HL-60 (cell line): ENCODE measurements at regions not wholly inside any gene's neighbourhood (a gene's known extent, or its start where the extent isn't known, plus 50 kb on each side); places are given as distances from the start of the nearest gene placed in this dataset.

ENCODE experiments used
- CTCF ChIP-seq: IDR thresholded peaks from one replicate; pipeline ENCODE4 v1.5.1; 2011; ENCODE audit warnings: low read length, control low read depth, inconsistent platforms; ENCODE audit not compliant: insufficient read depth
- POLR2AphosphoS5 ChIP-seq: IDR thresholded peaks from 2 replicates; pipeline ENCODE4 v1.6.1; 2012; ENCODE audit warnings: low read depth

DNA sequence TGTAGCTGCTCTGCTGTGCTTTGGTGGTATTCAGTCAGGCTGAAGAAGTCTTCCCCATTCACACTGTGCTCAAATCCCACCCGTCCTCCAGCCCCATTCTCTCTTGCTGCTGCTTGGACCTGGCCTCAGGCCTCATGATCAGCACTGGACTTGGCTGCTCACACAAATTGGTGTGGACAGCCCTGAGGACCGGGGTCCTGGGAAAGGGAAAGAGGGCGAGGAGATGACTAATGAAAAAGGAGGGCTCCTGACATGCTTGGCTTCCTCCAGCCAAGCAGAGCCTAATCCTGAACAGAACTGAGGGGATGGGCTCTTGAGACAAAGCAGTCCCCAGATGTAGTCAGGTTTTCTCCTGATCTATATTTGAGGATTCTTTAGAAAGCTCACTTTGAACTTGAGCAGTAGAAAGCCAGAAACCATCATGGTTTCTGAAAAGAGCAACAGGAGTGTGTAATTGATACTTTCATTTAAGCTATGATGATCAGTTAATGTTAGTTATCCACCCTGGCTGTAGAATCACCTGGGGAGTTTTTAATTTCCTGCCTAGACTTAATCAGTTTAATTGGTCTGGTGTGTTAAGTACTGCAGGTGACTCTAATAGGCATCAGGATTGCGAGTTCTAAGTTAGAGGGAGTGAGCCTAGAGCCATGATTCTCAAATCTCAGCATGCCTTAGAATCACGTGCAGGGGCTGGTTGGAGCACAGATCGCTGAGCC, 79.4 kb upstream of the THBS1 start:
- TF ChIP-seq POLR2AphosphoS5 (no peak), CTCF (no peak)
